ENCODE measurements at regions not wholly inside any gene's neighbourhood (a gene's known extent, or its start where the extent isn't known, plus 50 kb on each side); places are given as distances from the start of the nearest gene placed in this dataset.

GRCh38 chr4:148814030-148814429 lies 371.8 kb upstream of the NR3C2 start:
- Histone ChIP-seq H3K36me3 (no peaks in the 10 kb centered on the region), H3K4me3 (no peak overlapping the region), H3K4me1 (ENCODE audit: low read depth) (no peaks in the 10 kb centered on the region), H3K27ac (no peak overlapping the region), H3K9me3 (ENCODE audit: low read depth) (no peaks in the 10 kb centered on the region), H3K27me3 (no peaks in the 10 kb centered on the region)
- no peak for TF ChIP-seq CTCF (IDR thresholded peaks at IDR 0.05; ENCODE audit: low read depth, low read length)
- no peak for DNase-seq (ENCODE audit: low read depth in 1 of 2, low spot score in 1 of 2)

- Histone ChIP-seq H3K27ac (no peak overlapping the region), H3K36me3 (no peaks in the 10 kb centered on the region), H3K27me3 (no peaks in the 10 kb centered on the region), H3K4me3 (no peak overlapping the region), H3K9me3 (ENCODE audit: low read depth) (no peaks in the 10 kb centered on the region), H3K4me1 (ENCODE audit: low read depth) (no peaks in the 10 kb centered on the region)
- TF ChIP-seq CTCF (IDR thresholded peaks at IDR 0.05; ENCODE audit: low read depth, low read length): no peak
- DNase-seq (ENCODE audit: low read depth in 1 of 2, low spot score in 1 of 2): no peak
These were observed 371.1 kb upstream of the NR3C2 start for GRCh38 chr4:148813289-148813688.

- DNase-seq (ENCODE audit: low read depth in 1 of 2, low spot score in 1 of 2): no peak
- no peaks in the 10 kb centered on the region for H3K36me3 ChIP-seq
- no peak overlapping the region for H3K27ac ChIP-seq
- no peaks in the 10 kb centered on the region for H3K9me3 ChIP-seq (ENCODE audit: low read depth)
- H3K4me1 ChIP-seq (ENCODE audit: low read depth): no peaks in the 10 kb centered on the region
- H3K4me3 ChIP-seq: no peak overlapping the region
- H3K27me3 ChIP-seq: no peaks in the 10 kb centered on the region
- TF ChIP-seq CTCF (IDR thresholded peaks at IDR 0.05; ENCODE audit: low read depth, low read length): no peak
These were observed 369.9 kb upstream of the NR3C2 start for GRCh38 chr4:148812101-148812500.

DNA sequence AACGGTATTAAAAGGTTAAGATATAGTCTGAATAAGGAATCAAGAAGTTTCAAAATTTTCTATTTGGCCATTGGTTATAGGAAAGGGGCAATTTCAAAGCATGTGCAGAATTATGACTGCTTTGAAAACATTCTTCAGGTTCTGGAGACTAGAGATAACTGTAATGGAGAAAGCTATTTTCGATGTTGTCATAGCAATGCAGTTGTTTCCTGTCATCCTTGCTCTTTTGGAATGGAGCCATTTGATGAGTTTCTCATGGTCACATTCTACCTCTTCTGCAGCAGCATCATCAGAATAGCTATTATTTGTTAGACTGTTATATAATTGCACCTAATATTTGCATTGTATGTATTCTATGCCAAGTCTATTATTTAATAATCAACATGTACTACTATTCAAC lies 368.2 kb upstream of the NR3C2 start:
- Histone ChIP-seq H3K27ac (no peak overlapping the region), H3K4me3 (no peak overlapping the region), H3K27me3 (no peaks in the 10 kb centered on the region), H3K9me3 (ENCODE audit: low read depth) (no peaks in the 10 kb centered on the region), H3K4me1 (ENCODE audit: low read depth) (no peaks in the 10 kb centered on the region), H3K36me3 (no peaks in the 10 kb centered on the region)
- no peak for DNase-seq (ENCODE audit: low read depth in 1 of 2, low spot score in 1 of 2)
- TF ChIP-seq CTCF (IDR thresholded peaks at IDR 0.05; ENCODE audit: low read depth, low read length): no peak

- Histone ChIP-seq H3K27ac (no peak overlapping the region), H3K4me3 (no peak overlapping the region), H3K9me3 (ENCODE audit: low read depth) (no peaks in the 10 kb centered on the region), H3K36me3 (no peaks in the 10 kb centered on the region), H3K4me1 (ENCODE audit: low read depth) (no peaks in the 10 kb centered on the region), H3K27me3 (no peaks in the 10 kb centered on the region)
- no peak for DNase-seq (ENCODE audit: low read depth in 1 of 2, low spot score in 1 of 2)
- TF ChIP-seq CTCF (IDR thresholded peaks at IDR 0.05; ENCODE audit: low read depth, low read length): no peak
These were observed 366.2 kb upstream of the NR3C2 start for GRCh38 chr4:148808416-148808815.

GRCh38 chr4:148800940-148801339 lies 358.7 kb upstream of the NR3C2 start:
- TF ChIP-seq CTCF (IDR thresholded peaks at IDR 0.05; ENCODE audit: low read depth, low read length): no peak
- no peak for DNase-seq (ENCODE audit: low read depth in 1 of 2, low spot score in 1 of 2)
- no peaks in the 10 kb centered on the region for H3K9me3 ChIP-seq (ENCODE audit: low read depth)
- H3K27ac ChIP-seq: no peak overlapping the region
- H3K4me3 ChIP-seq: no peak overlapping the region
- H3K36me3 ChIP-seq: no peaks in the 10 kb centered on the region
- H3K4me1 ChIP-seq (ENCODE audit: low read depth): no peaks in the 10 kb centered on the region
- no peaks in the 10 kb centered on the region for H3K27me3 ChIP-seq
